Inferior parietal cortex (tissue), 1 donor: ENCODE measurements at regions not wholly inside any gene's neighbourhood (a gene's known extent, or its start where the extent isn't known, plus 50 kb on each side); places are given as distances from the start of the nearest gene placed in this dataset.
"Not testable (repeated sequence)": the region's sequence is repeated elsewhere in the genome, so short reads cannot be mapped to it uniquely, and the experiment has no call there.

Source experiments
- DNase-seq: peaks from one replicate; pipeline ENCODE4 v3.0.0-alpha.2; 2016; ENCODE audit errors: extremely low spot score

DNA sequence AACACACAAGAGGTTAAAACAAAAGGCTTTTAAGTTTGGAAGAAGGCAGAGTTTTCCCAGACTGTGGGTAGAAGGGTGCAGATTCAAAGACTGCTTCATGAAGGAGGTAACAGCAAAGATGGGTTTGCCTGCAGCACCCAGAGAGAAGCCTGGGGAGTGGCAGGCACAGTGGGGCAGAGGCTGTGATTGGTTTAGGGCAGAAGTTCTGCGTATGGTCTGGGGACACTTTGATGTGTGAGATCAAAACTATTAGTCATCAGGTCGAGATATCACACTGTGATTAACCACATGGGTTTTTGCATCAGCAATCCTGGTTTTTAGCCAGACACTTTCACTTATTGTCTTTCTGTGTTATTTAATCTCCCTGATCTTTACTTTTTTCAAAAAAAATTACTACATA lies 188.8 kb upstream of the GLRA1 start:
- DNase-seq, result no peak

DNA sequence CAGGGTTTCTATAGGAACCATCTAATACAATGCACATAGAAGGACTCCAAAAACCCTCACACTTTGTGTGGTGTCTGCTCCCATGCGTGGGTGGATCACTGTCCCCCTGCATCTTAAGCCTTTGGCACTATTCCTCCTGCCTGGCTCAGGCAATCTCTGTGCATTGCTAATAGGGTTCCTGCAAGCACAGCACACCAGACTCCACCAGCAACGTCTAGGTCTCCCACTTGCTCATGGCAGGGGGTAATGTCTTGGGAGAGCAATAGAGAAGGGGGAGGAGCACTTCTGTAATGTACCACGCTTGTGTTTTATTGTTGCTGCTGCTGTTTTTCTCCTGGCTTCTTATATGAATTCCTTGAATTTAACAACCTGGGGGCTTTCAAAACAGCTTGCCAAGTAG lies 182.6 kb upstream of the GLRA1 start:
- no peak for DNase-seq

DNA sequence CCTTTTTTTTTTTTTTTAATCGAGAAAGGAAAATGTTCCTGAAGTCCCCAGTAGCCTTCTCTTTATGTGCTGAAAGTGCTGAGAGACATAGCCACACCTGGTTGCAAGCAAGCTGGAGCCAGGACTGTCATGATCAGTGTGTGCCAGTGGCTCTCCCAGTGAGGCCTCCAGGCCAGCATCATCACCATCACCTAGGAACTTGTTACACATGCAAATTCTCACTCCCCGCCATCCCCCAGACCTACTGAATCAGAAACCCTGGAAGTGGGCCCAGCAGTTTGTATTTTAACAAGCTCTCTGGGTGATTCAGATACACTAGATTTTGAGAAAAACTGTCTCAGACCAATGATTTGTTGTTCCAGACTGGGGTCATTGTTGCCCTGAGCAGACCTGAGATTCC lies 181.9 kb upstream of the GLRA1 start:
- no peak for DNase-seq

DNA sequence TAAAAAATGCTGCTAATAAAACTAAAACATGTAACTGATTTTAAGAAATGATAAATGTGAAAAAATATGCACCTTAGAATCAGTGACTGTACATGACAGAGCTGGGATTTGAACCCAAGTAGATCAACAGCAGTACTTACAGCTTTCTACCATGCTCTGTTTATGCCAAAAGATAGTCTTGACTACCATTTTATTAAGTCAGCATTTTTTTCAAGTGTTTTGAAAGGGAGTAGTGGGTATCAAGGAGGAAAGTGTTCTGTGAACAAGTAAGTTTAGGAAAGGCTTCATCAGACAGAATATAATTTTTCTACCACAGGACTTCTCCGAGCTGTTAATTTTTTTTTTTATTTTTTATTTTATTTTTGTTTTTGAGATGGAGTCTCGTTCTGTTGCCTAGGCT lies 180.4 kb upstream of the GLRA1 start:
- no peak for DNase-seq

DNA sequence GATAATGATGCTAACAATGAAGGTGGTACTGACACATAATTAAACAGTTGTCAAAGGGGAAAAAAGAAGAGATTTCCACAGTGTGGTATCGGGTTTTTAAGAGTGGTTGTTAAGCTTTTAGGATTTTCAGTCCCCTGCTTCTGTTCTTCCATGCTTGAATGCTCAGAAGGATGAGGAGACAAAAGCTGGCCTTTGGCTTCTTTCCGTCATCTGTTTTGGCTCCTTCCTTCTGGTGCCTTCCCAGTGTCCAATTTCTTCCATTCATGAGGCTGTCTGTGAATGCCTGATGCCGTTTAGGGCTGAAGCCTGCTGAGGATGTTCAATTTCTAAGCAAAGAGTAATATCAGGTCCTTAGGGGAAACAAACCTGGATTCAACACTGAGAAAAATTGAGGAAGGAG lies 179.6 kb upstream of the GLRA1 start:
- DNase-seq, result no peak

DNA sequence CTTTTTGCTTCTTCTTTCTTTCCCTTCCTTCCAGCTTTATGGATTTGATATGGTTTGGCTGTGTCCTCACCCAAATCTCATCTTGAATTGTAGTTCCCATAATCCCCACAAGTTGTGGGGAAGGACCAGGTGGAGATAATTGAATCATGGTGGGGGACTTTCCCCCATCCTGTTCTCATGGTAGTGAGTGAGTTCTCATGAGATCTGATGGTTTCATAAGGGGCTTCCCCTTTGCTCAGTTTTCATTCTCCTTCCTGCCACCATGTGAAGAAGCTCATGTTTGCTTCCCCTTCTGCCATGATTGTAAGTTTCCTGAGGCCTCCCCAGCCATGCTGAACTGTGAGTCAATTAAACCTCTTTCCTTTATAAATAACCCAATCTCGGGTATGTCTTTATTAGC lies 178.3 kb upstream of the GLRA1 start:
- DNase-seq, result not testable (repeated sequence)

DNA sequence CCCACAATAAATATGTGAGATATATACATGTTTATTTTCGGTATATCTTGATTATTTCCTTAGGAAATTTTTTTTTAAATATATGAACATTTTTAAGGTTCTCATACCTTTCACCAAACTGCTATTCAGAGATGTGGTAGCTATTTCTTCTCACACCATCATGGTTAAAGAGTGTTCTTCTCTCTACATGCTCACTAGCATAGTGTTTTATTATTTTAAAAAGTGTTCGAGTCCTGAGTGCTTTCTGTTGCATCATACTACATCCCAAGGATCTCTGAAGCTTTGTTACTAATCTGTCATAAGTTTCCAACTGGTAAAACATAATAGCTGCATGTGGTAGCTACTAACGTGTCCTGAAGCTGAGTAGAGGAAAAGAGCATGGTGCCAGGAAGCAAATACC lies 177.4 kb upstream of the GLRA1 start:
- no peak for DNase-seq

DNA sequence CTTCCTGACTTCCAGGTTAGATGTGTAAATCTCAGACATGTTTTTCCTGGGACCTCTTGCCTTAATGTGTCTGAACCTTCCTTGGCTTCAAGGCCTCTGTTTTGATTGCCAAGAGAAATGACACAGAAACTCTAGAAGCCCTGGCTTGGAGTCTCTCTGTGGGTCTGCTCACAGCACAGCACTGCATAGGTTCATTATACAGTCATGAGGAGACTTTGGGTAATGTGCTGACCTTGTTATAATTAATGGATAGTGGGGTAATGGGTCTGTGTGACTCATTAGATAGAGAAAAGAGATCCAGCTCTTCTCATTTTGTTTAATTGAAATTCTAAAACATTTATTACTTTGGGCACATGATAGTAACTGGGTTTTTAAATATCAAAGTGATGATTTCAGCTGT lies 175.8 kb upstream of the GLRA1 start:
- DNase-seq, result no peak

DNA sequence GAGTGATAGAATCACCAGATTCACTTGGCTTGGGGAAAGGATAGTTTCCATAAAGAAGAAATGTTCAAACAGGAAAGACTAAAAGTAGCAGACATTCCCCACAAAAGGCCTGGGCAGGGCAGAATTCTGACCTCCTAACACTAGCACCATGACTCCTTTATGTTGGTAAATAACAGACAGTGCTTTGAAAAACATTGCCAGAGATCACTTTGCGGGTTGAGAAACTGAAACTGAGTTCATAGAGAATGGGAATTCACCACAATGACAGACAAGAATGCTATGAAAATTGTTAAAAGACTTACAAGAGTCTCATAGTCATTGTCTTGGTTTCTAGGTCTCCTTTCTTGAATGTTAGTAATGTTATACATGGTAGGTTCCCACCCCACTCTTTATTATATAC lies 172.5 kb upstream of the GLRA1 start:
- DNase-seq, result no peak

DNA sequence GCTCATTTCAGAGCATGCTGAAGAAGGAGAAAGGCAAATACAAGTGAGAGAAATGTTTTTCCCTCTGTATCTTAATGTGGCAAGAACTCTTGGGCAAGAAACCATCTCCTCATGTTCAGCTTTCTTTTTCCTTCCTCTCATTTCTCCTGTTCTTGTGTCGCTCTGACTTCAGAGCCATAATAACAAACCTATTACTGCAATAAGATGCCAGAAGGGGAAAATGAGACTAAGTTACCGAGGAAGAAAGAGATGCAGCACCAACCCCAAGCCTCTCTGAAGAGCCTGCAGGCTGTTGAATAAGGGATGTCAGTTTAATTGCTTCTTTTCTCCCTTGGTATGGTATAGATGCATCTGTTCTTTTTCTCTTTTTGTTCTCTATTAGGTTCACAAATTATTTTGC lies 170.1 kb upstream of the GLRA1 start:
- no peak for DNase-seq

DNA sequence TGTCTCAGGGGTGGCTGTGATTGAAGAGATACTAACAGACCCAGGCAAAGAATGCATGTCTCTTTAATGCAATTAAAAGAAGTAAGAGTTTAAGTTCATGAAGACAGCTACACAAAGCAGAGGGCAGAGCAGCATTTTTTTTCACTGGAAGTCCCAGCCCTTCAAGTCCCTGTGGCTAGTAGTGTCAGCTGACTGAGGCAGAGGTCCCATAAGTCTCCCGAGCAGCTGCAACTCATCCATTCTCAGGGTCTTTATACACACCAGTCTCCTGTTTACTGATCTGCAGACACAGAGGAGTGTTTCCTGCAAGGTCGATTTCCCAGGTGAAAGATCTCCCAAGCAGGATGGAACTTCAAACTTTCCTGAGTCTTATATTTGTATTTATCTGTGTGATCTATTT lies 169.4 kb upstream of the GLRA1 start:
- no peak for DNase-seq

DNA sequence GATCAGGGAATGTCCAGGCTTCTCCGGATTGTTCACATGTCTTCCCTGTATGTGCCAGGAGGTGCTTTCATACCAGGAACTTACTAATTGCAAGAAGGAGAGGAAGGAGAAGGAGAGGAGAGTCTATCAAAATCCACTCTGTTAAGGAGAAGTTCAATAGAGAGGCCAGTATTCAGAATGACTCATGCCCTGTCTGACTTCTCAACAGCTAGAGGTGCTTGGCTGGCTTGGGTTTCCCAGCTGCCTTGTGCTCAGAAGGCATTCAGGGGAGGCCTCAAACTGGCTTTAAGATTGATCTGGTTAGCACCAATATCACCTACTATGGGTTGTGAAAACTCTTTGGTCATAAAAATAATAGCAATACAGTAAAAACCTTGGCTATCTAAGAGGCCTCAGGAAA lies 167.9 kb upstream of the GLRA1 start:
- no peak for DNase-seq

DNA sequence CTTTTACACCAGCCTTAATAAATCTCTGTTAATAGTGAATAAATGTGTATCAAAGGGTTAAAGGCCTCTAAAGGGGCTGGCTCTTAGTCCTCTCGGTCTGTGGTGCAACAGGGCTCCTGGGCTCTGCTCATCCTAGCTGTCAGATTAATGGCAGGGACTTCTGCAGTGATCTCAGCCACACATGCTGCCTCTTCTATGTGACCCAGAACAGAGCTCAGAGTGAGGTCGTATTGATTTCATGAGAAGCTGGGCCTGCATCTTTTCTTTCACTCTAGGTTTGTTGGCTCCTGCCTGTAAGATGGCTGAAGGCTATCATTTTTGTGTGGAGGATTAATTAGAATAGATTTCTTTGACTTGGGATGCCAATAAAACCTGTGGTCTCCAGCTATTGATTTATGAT lies 165.0 kb upstream of the GLRA1 start:
- no peak for DNase-seq

DNA sequence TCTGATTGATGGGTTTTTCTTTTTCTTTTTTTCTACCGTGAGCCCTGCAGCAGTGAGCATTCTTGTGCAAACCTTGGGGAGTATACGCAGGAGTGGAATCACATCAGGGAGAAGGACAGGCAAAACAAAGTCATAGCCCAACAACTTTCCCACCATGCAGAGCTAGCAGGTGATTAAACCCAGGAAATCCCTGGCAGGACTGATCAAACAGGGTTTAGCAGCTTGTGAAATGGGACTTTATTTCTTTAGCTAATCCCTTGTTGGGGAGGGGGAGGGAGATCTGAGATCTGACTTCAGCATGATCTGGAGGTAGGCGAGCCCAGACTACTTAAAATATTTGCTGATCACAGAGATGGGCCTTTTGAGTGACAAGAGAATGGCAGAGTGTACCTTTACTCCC lies 162.0 kb upstream of the GLRA1 start:
- no peak for DNase-seq

DNA sequence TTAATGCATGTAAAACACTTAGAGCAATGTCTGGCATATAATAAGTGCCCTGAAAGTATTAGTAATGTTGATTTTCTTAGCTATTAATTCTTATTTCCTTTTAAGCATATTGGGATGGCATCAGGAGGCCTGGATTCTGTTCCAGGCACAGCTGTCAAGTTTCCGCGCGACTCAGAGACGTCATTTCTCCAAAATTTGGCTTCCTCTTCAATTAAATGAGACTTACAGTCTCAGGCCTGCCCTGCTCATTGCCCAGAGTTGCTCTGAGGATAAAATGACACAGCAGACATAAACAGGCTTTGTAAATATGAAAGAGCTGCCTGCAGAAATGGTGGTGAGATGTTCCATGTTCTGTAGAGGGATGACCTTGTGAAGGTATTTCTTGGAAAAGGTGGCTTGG lies 159.8 kb upstream of the GLRA1 start:
- DNase-seq, result no peak

DNA sequence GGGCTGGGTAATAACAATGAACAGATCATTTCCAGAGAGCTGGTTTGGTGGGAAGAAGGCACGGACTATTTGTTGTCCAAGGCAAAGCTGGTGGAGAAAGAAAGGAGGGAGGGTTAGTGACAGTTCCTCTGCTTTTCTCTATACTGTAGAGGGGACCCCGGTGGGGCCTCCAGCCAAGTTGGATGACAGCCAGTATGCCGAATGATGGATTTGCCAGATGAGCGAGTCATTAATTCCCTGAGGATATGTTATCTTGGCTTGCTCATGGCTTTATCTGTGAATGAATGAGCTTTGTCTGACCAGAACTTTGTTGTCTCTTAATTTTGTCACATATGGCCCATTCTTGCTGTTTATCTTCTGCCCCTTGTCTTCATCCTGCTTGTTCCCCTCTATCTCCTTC lies 158.6 kb upstream of the GLRA1 start:
- DNase-seq, result no peak

DNA sequence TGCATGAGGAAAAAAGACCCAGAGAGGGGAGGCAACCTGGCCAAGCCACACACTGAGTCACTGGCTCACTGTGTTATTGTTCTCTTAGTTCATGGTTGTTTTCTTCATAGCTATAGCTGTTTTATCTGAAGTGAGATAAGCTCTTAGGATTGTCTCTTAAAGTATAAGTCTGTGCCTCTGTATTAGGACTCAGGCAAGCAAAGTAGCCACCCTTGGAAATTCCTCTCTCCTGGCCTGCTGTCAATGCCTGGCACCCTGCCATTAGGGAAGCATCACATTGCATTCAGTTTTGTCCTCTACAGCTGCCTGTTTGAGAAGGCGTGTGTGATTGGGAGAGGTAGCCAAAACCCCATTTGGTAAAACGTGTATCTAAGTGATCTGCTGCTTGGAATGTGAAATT lies 147.4 kb upstream of the GLRA1 start:
- DNase-seq, result no peak

DNA sequence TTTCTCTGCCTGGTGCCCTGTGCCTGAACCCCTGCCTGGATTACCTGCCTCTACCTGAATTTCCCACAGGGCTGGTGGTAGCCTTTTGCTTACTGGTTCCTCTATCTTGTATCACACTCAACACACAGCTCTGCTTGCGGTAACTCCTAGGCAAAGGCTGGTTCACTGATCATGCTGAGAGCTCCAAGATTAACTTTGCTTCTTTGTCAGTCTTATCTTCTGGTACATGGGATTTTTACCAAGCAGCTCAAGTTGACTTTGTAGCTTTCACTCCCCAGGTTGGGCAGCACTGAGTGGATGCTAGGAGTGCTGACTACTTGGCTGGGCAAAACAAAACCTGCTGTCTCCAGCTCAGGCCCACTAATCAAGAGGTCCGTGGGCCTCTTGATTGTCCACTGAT lies 145.9 kb upstream of the GLRA1 start:
- no peak for DNase-seq

DNA sequence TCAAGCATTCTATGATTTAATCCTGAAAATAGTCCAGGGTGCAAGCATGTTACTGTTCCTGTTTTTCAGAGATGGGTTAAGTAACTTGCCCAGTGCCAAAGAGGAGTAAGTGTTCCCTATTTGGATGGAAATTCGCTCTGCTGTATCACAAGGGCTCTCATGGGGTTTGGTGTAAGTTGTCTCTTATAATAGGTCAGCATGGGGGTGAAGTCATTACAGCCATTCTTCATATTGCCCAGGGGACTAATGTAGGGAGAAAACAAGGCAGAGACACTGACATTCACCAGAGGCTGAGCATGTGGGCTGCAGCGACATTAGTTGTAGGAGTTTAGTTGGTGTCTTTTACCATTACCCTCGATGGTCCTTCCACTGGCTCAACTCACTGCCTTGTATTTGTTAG lies 142.1 kb upstream of the GLRA1 start:
- DNase-seq, result no peak

DNA sequence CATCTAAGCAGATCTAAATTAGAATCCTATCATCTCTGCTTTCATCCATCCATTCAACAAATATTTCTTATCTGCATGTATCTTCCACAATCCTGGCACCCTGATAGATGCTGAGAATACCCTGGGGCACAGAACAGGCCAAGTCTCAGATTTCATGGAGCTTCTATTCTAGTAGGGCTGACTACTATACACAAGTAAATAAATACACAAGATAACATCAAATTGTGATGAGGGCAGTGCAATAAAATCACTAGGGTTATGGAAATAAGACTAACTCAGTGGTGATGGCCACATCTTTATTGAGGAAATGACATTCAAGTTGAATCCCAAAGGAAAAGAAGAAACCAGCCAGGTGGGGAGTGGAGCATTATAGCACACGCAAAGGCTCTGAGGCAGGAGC lies 138.4 kb upstream of the GLRA1 start:
- DNase-seq, result no peak

DNA sequence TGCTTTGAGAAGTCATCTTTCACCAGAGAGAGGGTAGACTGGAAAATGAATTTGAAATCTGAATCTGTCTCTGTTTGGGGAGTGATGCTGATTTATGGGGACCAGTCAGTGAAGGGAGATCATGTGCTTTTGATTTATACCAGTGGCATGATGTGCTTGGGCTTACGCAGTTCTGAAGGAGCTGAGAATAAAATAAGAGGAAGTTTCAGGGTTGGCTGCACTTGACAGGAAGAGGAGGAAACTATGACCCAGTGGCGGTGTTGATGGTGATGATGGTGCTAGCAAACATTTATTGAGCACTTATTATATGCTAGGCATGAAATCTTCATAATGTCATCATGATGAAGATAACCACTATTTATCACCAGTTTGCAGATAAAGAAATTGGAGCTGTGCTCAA lies 136.4 kb upstream of the GLRA1 start:
- DNase-seq, result no peak

DNA sequence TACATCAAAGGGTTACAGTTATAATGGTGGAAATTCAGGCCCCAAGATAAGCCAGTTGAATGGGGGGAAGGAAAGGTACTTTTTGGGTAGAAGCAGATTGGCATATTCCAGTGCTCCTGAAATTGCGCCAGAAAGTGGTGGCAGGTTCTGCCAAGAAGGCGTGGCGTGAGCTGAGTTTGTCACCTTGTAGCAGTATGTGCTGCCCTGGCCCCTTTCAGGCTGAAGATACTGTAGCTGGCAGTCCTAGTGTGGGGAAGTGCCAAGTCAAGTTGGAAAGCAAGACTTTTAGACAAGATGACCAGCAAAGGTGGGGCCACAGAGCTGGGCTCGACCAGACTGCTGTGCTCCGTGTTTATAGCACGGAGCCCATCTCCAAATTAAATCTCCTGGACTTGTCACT lies 133.6 kb upstream of the GLRA1 start:
- no peak for DNase-seq

DNA sequence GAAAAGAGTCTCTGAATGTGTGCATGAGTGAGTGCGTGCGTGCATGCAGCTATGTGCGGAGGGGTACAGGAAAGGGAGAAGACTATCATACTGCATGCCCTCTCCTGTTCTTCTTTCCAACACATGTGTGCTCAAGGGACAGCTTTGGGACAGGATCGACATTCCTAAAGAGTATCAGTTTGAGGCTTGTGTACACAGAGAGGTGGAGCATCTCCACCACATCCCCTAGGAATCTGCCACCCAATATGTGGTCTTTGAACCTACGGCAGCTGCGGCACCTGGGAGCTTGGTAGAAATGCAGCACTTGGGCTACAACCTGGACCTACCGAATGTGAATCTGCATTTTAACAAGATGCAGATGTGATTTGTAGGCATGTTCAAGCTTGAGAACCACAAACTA lies 132.3 kb upstream of the GLRA1 start:
- DNase-seq, result no peak

DNA sequence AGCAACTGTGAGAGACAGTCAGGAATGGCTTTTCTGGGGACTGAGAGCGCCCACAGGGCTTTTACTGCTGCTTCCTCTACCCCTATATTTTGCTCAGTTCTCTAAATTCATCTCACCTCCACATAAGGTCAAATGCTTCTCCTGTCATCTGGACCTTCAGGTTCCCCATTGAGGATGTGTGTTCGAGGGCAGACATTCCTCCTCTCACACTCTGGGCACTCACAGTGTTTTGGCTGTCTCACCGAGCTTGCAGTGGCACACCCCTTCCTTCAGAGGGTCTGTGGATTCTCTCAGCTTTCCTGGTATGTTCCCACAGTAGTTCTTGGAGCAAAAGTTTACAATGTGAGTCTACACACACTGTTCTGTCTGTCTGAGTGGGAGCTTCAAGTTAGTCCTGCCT lies 127.8 kb upstream of the GLRA1 start:
- no peak for DNase-seq
